ENCODE measurements at regions not wholly inside any gene's neighbourhood (a gene's known extent, or its start where the extent isn't known, plus 50 kb on each side); places are given as distances from the start of the nearest gene placed in this dataset.

DNA sequence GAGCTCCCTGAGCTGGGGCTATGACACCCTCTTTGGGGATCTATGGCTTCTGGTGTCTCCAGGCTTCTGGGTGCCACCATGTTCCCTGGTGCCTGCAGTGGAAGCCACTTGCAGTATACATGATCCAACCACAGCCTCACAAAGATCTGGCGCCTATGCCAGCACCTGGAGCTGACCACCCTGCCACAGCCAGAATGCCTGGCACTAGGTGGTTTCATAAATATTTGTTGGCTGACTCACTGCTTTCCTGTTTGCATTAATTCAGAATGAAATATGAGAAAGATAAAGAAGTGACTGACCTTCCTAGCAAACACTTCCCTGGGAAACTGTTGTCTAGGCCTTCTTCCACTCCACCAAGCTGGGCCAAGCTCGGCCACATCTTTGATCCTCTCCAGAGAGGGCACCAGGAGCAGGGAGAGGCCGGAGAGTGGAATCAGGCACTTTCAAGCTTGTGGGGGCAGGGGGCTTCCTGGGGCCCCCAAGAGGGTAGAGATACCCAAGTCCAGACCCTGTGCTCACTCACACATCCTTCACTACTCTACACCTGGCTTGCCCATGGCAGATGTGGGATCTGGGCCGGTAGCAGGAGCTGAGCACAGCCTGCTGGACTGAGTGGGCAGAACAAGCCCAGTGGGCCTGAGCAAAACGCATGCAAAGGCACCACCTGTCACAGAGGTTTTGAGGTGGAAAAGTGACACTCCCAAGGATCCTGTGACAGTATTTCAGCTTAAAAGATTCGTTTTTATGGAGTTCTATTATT is 565.7 kb downstream of the SLC4A3 start:
- no peak overlapping the region for H3K27ac ChIP-seq
- no peak for TF ChIP-seq POLR2AphosphoS5 (IDR thresholded peaks at IDR 0.05)
- TF ChIP-seq POLR2A (IDR thresholded peaks at IDR 0.05), result no peak
- TF ChIP-seq, protein P1, sequence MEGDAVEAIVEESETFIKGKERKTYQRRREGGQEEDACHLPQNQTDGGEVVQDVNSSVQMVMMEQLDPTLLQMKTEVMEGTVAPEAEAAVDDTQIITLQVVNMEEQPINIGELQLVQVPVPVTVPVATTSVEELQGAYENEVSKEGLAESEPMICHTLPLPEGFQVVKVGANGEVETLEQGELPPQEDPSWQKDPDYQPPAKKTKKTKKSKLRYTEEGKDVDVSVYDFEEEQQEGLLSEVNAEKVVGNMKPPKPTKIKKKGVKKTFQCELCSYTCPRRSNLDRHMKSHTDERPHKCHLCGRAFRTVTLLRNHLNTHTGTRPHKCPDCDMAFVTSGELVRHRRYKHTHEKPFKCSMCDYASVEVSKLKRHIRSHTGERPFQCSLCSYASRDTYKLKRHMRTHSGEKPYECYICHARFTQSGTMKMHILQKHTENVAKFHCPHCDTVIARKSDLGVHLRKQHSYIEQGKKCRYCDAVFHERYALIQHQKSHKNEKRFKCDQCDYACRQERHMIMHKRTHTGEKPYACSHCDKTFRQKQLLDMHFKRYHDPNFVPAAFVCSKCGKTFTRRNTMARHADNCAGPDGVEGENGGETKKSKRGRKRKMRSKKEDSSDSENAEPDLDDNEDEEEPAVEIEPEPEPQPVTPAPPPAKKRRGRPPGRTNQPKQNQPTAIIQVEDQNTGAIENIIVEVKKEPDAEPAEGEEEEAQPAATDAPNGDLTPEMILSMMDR (IDR thresholded peaks at IDR 0.05 in 8 of 11, conservative IDR thresholded peaks at IDR 0.05 in 3 of 11), result no peak
- H3K36me3 ChIP-seq, result no peaks in the 10 kb centered on the region
- WGBS, 5 donors, result 71 to 81% (median 76%) methylated on average over 6 of the region's 6 CpGs
- H3K27me3 ChIP-seq (replicated peaks in 1 of 7), result no peaks in the 10 kb centered on the region
- DNase-seq, result no peak
- H3K4me1 ChIP-seq, result no peaks in the 10 kb centered on the region
- H3K9me3 ChIP-seq, result peaks cover 0 to 32% (median 5%) of the 10 kb centered on the region in 8 donors
- H3K4me3 ChIP-seq, result no peak overlapping the region
- intact Hi-C loops (cut with DNase I; ENCODE audit: low total_unique reads), result no loop called here

DNA sequence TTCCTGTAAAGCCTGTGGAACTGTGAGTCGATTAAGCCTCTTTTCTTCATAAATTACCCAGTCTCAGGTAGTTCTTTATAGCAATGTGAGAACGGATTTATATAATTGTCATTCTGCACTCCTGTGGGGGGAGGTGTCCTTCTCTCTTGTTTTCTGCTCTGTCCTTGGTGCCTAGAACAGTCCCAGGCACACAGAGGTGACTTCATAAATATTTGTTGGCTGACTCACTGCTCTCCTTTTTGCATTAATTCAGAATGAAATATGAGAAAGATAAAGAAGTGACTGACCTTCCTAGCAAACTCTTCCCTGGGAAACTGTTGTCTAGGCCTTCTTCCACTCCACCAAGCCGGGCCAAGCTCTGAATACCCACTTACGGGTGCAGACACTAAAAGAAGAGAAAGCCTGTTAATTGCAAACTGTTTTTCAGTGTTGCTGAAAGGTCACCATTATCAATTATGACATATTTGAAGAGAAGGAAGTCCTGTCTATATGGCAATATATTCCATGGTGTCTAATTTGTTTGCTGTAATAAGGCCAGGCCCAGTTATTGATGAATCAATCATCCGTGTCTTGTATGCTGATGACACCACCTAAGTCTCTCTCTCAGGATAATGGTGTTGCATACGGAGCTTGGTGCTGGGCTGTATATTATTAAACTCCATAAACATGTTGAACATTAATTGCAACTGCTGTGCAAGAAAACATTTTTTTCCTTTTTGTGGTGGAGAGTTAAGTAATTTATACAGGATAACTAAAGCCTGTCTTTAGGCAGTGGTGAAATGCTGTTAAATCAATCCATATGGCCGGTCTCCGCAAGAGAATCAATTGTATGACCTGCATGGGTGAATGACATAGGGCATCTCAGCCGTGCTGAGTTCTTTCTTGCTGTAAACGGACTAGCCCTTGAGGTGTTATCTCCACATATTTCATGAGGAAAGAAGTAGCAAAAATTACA is 567.5 kb downstream of the SLC4A3 start:
- no peak for TF ChIP-seq POLR2AphosphoS5 (IDR thresholded peaks at IDR 0.05)
- TF ChIP-seq, protein P1 (IDR thresholded peaks at IDR 0.05 in 8 of 11, conservative IDR thresholded peaks at IDR 0.05 in 3 of 11), result no peak
- no peak for TF ChIP-seq POLR2A (IDR thresholded peaks at IDR 0.05)
- Histone ChIP-seq H3K36me3 (no peaks in the 10 kb centered on the region), H3K27ac (no peak overlapping the region), H3K4me1 (no peaks in the 10 kb centered on the region), H3K9me3 (peaks cover 0 to 32% (median 5%) of the 10 kb centered on the region in 8 donors), H3K27me3 (replicated peaks in 1 of 7) (no peaks in the 10 kb centered on the region), H3K4me3 (no peak overlapping the region)
- DNase-seq, result no peak
- 81 to 87% (median 86%) methylated on average over 10 of the region's 10 CpGs for WGBS, 5 donors
- intact Hi-C loops (cut with DNase I; ENCODE audit: low total_unique reads), result no loop called here

DNA sequence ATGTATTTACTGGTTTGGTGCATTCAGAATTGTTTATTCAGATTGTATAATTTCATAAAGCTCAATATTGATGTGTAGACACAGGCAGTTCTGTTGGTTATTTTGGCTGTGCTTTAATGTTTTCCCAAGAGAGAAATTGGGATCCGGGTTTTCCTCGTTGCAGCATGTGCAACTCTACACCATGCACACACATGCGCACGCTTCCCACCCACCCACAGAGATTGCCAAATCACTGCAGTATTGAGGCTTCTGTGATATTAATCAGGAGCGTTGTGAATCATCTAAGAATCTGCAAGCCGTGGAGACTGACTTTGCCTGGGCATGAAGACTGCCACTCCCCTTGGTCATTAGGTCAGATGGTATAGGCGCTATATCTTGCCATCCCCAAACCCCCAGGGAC is 571.5 kb downstream of the SLC4A3 start:
- no peak for DNase-seq
- 87 to 92% (median 91%) methylated on average over 7 of the region's 7 CpGs for WGBS, 5 donors
- Histone ChIP-seq H3K36me3 (no peaks in the 10 kb centered on the region), H3K9me3 (peaks cover 0 to 13% (median 0%) of the 10 kb centered on the region in 8 donors), H3K4me1 (no peaks in the 10 kb centered on the region), H3K27ac (no peak overlapping the region), H3K27me3 (replicated peaks in 1 of 7) (no peaks in the 10 kb centered on the region), H3K4me3 (no peak overlapping the region)
- intact Hi-C loops (cut with DNase I; ENCODE audit: low total_unique reads), result no loop called here
- TF ChIP-seq, protein P1 (IDR thresholded peaks at IDR 0.05 in 8 of 11, conservative IDR thresholded peaks at IDR 0.05 in 3 of 11), result no peak
- TF ChIP-seq POLR2A (IDR thresholded peaks at IDR 0.05) (no peak), POLR2AphosphoS5 (IDR thresholded peaks at IDR 0.05) (no peak)

DNA sequence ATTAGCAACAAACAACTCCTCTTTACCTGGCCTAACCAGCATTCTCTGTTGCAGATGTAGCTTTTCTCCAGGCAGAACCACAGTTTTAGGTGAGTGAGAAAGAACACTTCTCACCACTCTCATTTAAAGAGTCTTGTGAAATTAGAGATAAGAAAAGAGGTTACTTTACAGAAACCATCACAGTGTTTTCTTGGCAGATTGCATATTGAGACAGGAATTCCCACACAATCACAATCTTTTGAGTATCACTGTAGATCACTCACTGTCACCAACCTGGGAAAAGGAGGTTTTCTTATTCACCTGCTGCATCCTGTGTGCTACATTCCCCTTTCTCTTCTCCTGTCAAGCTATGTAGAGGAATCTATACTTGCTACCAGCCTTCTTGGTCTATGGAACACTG is 574.6 kb downstream of the SLC4A3 start:
- intact Hi-C loops (cut with DNase I; ENCODE audit: low total_unique reads), result no loop called here
- H3K4me3 ChIP-seq, result no peak overlapping the region
- TF ChIP-seq POLR2A (IDR thresholded peaks at IDR 0.05) (no peak), POLR2AphosphoS5 (IDR thresholded peaks at IDR 0.05) (no peak)
- TF ChIP-seq, protein P1 (IDR thresholded peaks at IDR 0.05 in 8 of 11, conservative IDR thresholded peaks at IDR 0.05 in 3 of 11), result no peak
- no peak overlapping the region for H3K27ac ChIP-seq
- peaks cover 0 to 10% (median 0%) of the 10 kb centered on the region in 8 donors for H3K9me3 ChIP-seq
- no peaks in the 10 kb centered on the region for H3K36me3 ChIP-seq
- no peak for DNase-seq
- no peaks in the 10 kb centered on the region for H3K27me3 ChIP-seq (replicated peaks in 1 of 7)
- H3K4me1 ChIP-seq, result no peaks in the 10 kb centered on the region
